HG03342 (cell line): ENCODE measurements at regions not wholly inside any gene's neighbourhood (a gene's known extent, or its start where the extent isn't known, plus 50 kb on each side); places are given as distances from the start of the nearest gene placed in this dataset.

ENCODE experiments used
- ATAC-seq: cut with Tn5 transposase; IDR thresholded peaks from one replicate; pipeline ENCODE4 v1.9.1; 2021; ENCODE audit warnings: mild to moderate bottlenecking, moderate library complexity; ENCODE audit not compliant: unreplicated experiment

DNA sequence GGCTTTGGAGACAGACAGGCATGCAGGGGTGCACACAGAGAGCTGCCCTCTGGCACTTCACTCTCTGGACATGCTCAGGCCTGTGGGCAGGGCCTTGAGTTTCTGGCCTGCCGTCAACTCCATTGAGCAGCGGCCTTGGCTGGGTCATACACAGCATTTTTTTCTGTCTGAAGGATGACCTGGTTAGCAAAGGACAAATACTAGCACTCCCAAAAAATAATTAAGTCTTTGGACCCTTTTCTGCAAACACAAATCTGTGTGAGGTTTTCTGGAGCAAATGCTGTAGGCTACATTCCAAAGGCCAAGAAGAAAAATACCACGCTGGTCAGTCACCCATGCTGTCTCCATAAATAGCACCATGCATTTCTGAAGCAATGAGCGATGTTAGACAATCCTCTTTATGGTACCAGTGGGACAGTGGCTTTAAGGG, 124.7 kb upstream of the CTAGE1 start:
- ATAC-seq, result no peak

DNA sequence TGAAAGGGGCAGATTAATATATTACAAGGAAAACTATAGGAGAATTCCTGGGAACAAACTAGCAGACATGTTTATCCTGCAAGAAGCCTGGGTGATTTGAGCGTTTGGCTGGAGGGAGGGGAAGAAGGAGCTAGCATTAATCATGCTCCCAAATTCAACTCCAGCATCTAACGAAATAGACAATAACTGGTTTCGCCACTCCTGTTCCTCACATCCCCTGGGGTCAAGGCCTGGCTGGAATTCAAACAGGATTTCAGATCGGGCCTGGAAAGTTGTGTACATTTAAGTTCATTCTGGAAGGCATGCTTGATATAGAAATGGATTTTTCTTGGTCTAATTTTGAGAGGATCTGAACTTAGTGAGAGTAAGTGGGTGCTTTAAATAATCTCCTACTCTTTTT, 126.1 kb upstream of the CTAGE1 start:
- no peak for ATAC-seq

DNA sequence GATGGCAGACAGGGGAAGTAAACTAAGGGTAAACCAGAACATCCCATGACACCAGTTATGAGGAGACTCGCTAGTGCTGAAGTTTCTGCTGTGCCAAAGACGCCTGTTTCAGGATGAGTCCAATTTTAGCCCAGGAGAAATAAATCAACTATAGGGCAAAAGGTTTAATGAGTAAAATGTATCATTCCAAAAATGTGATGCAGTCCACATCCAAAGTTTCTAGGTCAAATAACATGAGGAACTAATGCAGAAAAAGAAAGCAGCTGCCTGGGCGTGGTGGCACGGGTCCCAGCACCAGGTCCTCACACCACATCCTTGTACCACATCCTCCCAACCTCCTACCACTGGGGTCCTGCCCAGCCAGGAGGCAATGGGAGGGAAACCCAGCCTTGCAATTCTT, 126.9 kb upstream of the CTAGE1 start:
- no peak for ATAC-seq

DNA sequence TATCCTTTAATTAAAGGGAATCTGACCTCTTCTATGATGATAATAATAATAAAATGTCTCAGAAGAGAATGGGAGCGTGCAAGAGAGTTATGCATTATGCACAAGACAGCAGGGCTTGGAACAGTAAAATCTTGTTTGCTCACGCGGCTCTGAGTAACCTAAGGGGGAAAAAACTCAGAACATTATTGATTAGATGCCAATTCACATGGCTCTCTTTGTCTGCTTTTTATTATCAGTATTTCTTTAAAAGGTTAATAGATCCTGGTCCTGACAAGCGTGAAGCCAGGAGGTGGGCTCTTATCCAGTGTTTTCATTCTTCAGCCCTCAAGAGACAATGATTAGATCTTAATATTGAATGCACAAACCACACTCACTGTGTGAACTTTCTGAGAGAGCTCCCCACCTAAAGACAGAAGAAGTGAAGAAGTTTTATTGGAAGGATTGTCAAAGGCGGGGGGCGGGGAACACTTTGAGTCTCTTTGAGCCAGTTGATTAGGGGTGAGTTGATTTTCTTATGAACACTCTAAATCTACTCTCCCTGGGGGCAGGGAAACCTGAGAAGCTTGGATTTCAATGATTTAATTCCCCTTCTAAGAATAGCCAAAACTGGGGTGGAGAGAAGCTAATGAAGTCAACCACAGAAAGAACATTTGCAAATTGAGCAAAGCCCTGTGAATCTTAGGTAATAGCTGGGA, 127.5 kb upstream of the CTAGE1 start:
- ATAC-seq, result no peak

DNA sequence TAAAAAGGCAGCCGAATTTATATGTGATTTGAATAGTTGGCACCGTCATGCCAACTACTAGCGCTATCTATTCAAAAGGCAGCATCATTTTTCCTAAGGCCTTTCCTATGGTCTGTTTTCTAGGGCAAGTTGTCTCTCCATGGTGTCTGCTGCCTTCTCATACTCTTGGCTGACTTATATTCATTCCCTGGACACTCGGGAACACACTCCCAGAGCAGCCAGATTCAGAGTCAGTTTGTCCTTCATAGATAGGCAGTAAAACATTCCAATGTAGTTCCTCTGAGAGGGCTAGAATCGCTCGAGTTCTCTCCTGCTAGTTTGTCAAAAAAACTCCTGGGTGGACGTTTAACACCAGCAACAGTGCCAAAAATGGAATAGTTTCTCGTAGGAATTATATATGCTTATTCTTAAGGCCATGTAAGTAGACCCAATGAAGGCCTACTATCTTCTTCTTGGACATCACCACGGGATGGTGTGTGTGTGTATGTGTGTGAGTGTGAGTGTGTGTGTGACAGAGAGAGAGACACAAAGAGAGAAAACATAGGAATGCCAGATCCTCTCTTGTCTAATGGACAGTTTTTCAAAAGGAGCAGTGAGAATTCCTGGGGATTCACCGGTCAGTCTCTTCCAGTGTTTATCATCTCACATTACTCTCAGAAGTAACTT, 129.3 kb upstream of the CTAGE1 start:
- ATAC-seq, result no peak

DNA sequence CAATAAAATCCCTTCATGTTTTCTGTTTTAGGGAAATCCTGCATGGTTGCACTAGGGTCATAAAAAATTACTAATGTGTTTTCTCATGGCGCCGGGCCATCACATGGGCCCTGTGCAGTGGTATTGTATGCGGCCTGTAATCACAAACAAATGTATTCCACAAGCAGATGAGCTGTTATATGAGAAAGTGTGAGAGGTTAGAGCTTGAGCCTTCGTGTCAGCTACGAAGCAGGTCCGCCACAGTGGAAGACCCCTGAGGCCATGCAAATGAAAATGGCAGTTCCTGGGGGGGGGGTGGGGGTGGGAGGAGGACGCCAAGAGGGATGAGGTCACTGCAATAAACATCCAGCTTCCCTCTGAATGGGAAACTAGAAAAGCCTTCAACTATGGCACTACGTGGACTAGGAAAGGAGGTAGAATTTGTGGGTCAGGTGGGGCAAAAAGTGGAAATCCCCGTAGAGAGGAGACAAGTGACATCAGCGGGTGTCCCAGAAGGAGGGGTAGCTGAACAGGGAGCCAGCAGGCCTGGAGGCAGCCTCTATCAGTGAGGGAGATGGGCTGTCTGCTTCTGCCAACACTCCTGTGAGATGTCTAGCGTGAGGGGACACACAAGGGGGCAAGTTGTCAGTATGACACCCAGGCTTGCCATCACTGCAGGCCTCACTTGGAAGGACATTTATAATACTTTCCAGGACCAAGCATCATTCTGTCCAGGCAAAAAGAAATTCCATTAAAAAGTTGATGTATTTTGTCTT, 130.3 kb upstream of the CTAGE1 start:
- no peak for ATAC-seq

DNA sequence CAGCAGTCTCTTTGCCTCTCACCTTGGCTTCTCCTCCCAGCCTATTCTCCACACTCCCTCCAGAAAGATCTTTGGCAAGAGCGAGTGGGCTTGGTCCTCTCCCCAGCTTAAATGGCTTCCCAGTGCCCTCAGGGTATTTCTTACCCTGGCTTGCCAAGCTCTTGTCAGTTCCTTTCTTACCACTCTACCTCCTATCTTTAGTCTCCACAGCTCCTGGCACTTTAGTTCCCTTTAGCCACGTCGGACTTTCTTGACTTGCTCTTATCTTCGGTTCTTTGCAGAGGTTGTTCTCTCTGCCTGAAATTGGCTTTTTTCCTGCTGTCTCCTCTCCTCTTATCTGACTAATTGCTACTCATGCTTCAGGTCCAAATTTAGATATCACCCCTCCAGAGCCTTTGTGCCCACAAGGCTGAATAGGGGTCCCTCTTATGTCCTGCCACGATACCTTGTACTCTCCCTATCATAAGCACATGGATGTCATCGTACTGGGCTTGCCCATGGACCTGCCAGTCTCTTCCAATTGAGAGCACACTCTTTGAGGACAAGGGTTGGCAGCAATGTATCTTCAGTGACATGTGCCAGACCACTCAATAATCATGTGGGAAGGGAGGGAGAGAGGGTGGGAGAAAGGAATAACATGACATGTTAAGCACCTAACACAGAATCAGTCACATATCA, 131.7 kb upstream of the CTAGE1 start:
- ATAC-seq, result no peak

DNA sequence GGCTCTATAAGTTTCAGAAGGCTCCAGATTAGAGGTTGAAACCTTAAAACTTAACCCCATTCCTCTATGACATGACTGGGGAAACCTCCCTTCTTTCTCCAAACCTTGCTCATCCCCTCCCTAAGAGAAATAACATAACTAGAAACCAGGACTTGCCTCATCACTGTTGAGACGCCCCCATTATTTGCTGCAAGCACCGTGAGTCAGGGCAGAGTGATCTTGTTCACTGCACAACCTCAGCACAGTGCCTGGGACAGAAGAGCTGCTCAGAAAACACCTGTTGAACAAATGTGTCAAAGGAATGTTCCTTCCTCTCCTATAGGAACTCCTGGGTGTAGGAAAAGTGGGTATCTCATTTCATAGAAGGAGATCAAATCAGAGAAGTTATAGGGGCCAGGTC, 132.7 kb upstream of the CTAGE1 start:
- no peak for ATAC-seq

DNA sequence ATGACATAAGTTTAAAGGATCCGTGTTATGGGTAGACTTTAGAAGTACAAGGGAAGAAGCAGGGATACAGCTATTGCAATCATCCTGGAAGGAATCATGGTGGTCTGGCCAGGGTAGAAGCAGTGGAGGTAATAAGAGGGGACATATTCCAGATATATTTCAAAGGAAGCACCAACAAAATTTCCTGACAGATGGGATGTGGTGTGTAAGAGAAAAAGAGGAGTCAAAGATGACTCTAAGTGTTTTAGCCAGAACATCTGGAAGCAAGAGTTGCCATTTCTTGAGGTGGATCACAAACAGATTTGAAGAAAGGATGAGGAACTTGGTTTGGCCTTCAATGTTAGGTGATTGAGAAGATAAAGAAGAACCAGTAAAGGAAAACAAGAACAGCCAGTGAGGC, 133.1 kb upstream of the CTAGE1 start:
- no peak for ATAC-seq

DNA sequence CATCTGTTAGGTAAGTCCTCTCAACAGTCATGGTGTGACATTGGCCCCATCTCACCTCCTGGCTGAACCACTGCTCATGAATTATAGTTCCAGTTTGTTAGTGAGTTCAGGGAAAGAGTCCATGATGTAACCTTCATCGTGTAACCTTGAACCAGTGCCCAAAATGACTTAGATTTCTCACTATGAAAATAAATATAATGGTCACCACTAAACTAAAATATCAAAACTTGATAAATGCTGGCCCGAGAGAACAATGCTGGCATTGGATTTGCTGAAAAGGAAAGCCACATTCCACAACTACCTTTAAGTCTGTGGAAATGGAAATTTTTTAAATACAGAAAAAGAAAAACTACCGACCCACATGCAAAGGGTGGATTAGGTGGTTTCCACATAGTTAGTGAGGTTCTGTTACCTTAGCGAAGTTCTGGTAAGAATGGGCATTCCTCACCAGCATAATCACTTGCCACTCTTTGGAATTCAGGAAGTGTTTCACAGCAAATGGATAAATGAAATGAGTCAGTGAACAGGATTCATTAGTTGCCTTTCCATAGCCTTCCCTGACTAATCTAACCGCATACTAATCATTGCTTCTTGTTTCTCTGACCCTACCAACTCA, 133.9 kb upstream of the CTAGE1 start:
- ATAC-seq, result no peak

DNA sequence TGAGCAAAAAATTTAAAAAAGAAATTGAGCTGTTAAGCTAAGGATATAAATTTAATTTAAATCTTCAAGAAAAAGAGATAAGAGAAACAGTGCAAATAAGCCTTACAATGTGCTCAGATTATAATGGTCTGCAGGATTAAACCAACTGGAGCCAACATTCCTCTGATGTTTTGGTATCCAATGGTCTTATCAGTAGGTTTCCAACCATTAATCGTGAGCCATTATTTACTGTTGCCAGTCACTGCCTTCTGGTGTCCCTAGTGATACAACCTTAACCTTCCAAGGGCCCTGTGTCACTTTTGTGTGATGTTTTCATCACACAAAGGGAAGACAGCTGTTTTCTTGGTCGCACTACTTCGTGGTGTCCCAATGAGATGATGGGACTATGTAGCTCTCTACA, 134.5 kb upstream of the CTAGE1 start:
- ATAC-seq, result no peak

DNA sequence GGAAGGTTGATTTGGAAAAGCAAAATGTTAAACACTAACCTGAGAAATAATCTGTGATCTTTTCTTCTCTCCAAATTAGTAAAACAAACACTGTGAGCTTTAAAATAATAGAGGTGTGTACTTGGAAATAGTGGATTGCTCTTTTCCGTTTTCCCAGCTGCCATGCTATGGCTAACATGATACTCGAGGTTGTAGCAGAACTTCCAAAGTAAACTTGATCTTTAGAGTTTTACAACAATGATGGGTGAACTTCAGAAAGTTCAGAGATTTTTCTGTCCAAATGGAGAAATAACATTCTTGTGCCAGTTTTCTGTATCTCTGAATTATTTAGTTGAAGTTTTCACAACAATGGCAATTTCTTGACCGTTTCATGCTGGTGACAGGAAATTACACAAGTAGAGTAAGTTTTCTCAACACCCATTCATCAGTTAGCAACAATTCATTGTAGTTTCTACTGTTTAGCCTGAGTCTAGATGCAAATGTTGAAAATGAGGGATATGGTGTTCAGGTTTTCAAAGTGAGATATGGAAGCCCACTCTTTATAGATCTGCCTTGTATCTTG, 135.3 kb upstream of the CTAGE1 start:
- no peak for ATAC-seq

DNA sequence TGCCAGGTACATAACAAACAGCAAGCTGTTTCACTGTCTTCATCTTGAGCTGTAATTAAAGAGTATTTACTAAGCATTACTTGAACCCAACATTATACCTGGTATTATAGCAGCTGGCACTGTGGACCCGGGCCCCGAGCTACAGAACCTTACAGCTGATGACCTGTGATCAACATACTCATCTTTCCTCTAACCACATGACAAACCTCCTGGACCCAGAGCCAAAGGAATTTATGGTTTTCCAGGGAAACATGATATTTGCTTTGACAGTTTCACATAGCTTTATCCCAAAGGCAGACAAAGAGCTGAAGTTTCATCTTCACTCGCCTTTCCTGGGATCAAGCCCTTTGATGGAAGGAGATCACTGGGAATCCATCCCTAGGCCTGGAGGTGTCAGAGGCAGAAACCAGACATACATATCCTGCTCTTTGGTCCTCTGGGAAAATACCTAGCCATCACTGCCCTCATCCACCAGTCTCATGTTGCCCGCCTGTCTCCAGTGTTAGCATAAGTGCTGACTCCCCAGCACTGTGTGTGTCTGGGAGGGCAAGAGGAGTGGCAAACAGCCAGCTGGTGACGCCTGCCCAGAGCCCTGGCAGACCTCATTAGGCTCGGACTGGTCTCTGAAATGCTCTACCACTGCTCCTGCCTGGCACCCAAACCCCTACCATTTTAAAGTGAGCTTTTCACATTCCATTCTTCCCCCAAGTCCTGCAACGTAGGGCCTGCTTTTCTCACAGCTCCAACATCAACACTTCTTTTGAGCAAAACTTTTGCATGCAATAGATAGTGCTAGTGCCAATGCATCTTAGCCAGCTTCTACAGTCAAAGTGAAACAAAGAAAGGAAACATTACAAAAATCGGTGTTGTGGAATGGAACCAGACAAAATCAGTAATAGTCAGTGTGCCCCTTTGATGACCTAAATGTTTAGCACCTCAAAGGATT, 138.8 kb upstream of the CTAGE1 start:
- no peak for ATAC-seq

DNA sequence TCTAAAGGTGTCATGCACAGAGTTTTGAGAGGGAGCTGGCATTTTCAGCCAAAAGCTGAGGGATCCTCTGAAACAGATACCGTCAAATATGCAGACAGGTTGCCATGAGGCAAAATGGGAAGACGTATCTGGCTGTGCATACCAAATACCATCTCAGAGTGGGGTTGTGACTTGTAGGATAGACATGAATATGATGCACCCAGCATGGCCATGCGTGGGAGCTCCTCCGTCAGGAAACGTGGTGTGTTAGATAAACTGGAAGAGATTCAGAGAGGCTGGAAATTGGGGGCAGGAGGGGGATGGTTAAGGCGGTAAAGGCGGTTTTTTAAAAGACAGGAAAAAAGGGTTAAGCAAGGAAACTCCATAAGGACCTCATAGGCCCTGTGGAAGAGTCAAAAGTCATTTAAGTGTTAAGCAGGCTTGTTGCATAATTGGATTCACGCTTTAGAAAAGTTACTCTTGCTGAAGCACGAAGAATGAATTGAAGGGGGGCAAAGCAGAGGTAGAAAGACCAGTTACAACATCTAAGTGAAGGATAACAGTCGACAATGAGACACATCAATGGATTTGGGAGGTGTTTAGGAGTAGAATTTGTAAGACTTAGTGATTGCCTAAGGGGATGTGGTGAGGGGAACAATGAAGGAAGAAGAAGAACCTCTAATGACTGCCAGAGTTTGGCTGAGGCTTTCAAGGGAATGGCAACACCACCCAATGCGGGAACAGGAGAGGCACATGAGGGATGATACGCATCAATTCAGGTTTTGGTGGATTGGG, 139.6 kb upstream of the CTAGE1 start:
- no peak for ATAC-seq

DNA sequence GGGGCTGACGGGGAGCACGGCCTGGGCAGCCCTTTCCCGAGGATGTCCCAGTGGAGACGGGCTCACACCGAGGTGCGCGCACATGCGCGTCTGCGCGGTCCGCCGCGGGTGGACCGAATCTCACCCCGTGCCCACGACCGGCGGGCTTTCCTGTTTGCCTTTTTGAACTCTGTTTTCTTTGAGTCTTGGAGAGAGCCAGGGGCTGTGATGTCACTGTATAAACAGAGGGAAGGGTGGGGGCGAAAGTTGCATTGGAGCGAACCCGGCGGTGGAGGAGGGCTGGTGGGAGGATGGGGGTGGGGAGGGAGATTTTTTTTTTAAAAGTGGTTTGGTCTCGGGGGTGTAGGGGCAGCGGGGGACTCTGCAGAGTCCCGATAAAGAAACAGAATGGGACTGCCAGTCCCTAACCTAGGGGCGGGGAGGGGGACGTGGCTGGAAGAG, 141.2 kb upstream of the CTAGE1 start:
- ATAC-seq, result no peak

DNA sequence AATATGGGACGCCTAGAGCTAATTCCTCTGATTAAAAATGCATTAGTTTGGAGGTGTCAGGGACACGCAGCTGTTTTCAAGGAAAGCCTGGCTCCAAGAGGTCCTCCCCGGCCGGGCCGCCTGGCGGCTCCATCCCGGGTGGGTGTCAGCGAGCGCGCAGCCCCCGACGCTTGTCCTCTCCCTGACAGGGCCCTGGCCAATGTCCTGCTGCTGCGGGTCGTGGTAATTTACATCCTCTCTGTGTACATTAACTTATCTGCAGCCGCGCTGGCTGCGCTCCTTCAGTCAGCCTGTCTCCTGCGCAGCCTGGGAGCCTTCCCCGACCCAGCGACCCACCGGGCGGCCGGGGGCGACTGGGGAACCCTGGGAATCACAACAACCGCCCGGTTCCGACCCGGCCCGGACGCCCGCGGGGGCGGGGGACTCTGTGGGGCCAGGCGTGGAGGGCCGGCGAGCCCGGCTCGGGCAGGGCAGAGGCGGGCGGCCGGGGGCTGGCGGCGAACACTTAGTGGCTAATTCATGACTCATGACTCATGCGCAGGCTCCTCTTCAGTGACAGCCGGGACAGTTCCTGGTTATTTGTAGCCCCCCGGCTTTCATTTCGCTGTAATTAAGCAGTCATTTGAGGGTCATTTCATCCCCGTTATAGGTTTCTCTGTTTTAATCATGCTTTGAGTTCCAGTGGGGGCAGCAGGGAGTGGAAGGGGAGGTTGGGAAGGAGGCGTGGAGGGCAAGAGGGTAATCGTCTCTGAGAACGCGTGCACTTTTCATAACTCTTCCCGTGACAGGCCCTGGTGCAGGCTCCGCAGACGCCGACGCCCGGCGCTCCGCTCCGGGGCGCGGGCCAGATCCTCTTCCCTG, 141.9 kb upstream of the CTAGE1 start:
- no peak for ATAC-seq

DNA sequence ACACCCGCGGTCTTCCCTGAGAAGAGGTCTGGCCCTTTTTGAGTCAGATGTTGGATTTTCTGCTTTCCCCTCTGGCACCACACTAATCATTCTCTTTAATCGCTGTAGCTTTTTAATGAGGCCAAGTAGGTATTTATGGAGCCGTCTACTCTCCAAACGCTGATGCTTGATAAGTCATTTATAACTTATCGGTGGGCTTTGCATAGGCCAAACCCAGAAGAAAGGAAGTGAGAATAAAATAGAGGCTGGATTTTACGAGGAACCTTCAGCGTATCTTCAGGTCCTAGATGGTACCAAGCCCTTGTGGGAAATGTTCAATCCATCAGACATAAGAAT, 142.5 kb upstream of the CTAGE1 start:
- ATAC-seq, result no peak

DNA sequence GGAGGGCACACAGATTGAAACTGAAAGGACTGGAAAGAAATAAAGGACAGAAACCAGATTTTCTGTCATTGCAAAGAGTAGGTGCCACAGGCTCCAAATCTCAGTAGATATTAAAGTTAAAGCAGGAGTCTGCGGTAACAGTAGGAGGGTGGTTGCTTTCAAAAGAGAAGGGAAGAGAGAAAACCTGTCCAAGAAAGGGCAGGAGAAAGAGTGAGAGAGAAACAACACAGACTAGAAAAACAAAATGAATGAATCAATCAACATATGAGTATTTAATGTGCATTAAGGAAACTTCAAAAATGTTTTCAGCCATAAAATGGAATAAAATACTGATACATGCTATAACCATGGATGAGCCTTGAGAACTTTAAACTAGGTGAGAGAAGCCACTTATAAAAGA, 143.1 kb upstream of the CTAGE1 start:
- no peak for ATAC-seq
